Inferior parietal cortex (tissue), 1 donor: ENCODE measurements at regions not wholly inside any gene's neighbourhood (a gene's known extent, or its start where the extent isn't known, plus 50 kb on each side); places are given as distances from the start of the nearest gene placed in this dataset.

Experiments
- DNase-seq: peaks from one replicate; pipeline ENCODE4 v3.0.0-alpha.2; 2016; ENCODE audit errors: extremely low spot score

GRCh38 chr4:128388352-128388630 is 100.7 kb upstream of the PGRMC2 start:
- no peak for DNase-seq

GRCh38 chr4:128387600-128388351 is 100.2 kb upstream of the PGRMC2 start:
- DNase-seq, result no peak

GRCh38 chr4:128386761-128387599 is 99.4 kb upstream of the PGRMC2 start:
- peak; percentile 77 for DNase-seq

GRCh38 chr4:128385683-128386304 is 98.2 kb upstream of the PGRMC2 start:
- no peak for DNase-seq

- no peak for DNase-seq
Measured at GRCh38 chr4:128384765-128385598, 97.4 kb upstream of the PGRMC2 start.

GRCh38 chr4:128384091-128384520 is 96.5 kb upstream of the PGRMC2 start:
- no peak for DNase-seq

- DNase-seq, result no peak
Measured at GRCh38 chr4:128381748-128382559, 94.3 kb upstream of the PGRMC2 start.

GRCh38 chr4:128380306-128380705 is 92.7 kb upstream of the PGRMC2 start:
- DNase-seq, result no peak

- no peak for DNase-seq
Measured at GRCh38 chr4:128379860-128380259, 92.2 kb upstream of the PGRMC2 start.

GRCh38 chr4:128378668-128379067 is 91.1 kb upstream of the PGRMC2 start:
- no peak for DNase-seq

GRCh38 chr4:128376958-128377357 is 89.3 kb upstream of the PGRMC2 start:
- no peak for DNase-seq

- DNase-seq, result no peak
Measured at GRCh38 chr4:128376303-128376702, 88.7 kb upstream of the PGRMC2 start.

GRCh38 chr4:128373628-128374027 is 86.0 kb upstream of the PGRMC2 start:
- no peak for DNase-seq

GRCh38 chr4:128371876-128372275 is 84.3 kb upstream of the PGRMC2 start:
- no peak for DNase-seq

GRCh38 chr4:128371001-128371777 is 83.6 kb upstream of the PGRMC2 start:
- no peak for DNase-seq

- no peak for DNase-seq
Measured at GRCh38 chr4:128366212-128366611, 78.6 kb upstream of the PGRMC2 start.

GRCh38 chr4:128364565-128364964 is 77.0 kb upstream of the PGRMC2 start:
- DNase-seq, result no peak

- DNase-seq, result no peak
Measured at GRCh38 chr4:128363966-128364365, 76.4 kb upstream of the PGRMC2 start.

GRCh38 chr4:128362760-128363159 is 75.1 kb upstream of the PGRMC2 start:
- DNase-seq, result no peak

- DNase-seq, result no peak
Measured at GRCh38 chr4:128359422-128359821, 71.8 kb upstream of the PGRMC2 start.
